ENCODE measurements at regions not wholly inside any gene's neighbourhood (a gene's known extent, or its start where the extent isn't known, plus 50 kb on each side); places are given as distances from the start of the nearest gene placed in this dataset.

DNA sequence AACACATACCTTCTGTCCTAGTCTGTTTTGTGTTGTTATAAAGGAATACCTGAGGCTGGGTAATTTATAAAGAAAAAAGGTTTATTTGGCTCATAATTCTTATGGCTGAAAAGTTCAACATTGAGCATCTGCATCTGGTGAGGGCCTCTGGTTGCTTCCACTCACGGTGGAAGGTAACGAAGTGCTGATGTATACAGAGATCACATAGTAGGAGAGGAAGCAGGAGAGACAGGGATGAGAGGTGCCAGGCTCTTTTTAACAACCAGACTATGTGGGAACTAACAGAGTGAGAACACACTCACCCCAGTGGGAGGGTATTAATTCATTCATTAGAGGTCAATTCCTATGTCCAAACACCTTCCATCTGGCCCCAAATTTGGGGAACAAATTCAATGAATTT is 463.8 kb downstream of the DSC3 start:
- Histone ChIP-seq H3K9ac (no peak overlapping the region), H4K20me1 (ENCODE audit: low read depth) (no peaks in the 10 kb centered on the region), H3K9me3 (ENCODE audit: low read depth) (no peaks in the 10 kb centered on the region), H3K27me3 (no peaks in the 10 kb centered on the region), H3K79me2 (ENCODE audit: low read depth) (no peaks in the 10 kb centered on the region), H2AFZ (replicated peaks) (peak overlapping the region; percentile 0), H3K27ac (no peak overlapping the region), H3K4me3 (no peak overlapping the region), H3F3A (ENCODE audit: low read depth) (no peaks in the 10 kb centered on the region), H3K36me3 (no peaks in the 10 kb centered on the region), H3K4me2 (no peak overlapping the region), H3K4me1 (no peaks in the 10 kb centered on the region)
- TF ChIP-seq, protein P1, sequence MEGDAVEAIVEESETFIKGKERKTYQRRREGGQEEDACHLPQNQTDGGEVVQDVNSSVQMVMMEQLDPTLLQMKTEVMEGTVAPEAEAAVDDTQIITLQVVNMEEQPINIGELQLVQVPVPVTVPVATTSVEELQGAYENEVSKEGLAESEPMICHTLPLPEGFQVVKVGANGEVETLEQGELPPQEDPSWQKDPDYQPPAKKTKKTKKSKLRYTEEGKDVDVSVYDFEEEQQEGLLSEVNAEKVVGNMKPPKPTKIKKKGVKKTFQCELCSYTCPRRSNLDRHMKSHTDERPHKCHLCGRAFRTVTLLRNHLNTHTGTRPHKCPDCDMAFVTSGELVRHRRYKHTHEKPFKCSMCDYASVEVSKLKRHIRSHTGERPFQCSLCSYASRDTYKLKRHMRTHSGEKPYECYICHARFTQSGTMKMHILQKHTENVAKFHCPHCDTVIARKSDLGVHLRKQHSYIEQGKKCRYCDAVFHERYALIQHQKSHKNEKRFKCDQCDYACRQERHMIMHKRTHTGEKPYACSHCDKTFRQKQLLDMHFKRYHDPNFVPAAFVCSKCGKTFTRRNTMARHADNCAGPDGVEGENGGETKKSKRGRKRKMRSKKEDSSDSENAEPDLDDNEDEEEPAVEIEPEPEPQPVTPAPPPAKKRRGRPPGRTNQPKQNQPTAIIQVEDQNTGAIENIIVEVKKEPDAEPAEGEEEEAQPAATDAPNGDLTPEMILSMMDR (IDR thresholded peaks at IDR 0.05) = no peak
- TF ChIP-seq EZH2 (IDR thresholded peaks at IDR 0.05) = no peak
- TF ChIP-seq EZH2phosphoT487 (IDR thresholded peaks at IDR 0.05) = no peak
- Mint-ChIP-seq H3K27ac (no peak overlapping the region), H3K4me3 (no peak overlapping the region), H3K4me1 (no peaks in the 10 kb centered on the region), H3K27me3 (ENCODE audit: insufficient read depth, low read depth) (no peaks in the 10 kb centered on the region), H3K9me3 (no peaks in the 10 kb centered on the region), H3K36me3 (no peaks in the 10 kb centered on the region)
- DNase-seq (ENCODE audit: low spot score) = no peak

DNA sequence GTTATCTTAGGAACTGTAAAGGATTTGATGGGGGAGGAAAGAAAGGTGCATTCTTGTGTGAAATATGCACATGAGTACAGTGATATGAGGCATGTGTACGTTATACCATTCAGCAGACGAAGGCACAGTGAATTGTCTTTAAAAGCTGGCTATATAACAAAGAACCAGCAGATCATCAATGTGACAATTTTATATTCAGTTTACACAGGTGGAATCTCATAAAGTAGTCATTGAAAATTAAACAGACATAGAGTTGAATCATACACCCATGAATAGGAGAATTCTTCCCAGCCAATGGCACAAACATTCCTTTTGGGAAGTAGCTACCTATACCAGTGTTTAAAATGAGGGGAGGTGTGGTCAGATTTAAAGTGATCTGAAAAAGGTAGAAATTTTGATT is 470.3 kb downstream of the DSC3 start:
- Mint-ChIP-seq H3K27ac (no peak overlapping the region), H3K36me3 (no peaks in the 10 kb centered on the region), H3K9me3 (peaks cover 2% of the 10 kb centered on the region), H3K4me1 (no peaks in the 10 kb centered on the region), H3K27me3 (ENCODE audit: insufficient read depth, low read depth) (no peaks in the 10 kb centered on the region), H3K4me3 (no peak overlapping the region)
- Histone ChIP-seq H3K4me1 (no peaks in the 10 kb centered on the region), H3K4me3 (no peak overlapping the region), H4K20me1 (ENCODE audit: low read depth) (no peaks in the 10 kb centered on the region), H3K4me2 (no peak overlapping the region), H3K27me3 (no peaks in the 10 kb centered on the region), H3K27ac (no peak overlapping the region), H3F3A (ENCODE audit: low read depth) (no peaks in the 10 kb centered on the region), H3K36me3 (no peaks in the 10 kb centered on the region), H3K79me2 (ENCODE audit: low read depth) (no peaks in the 10 kb centered on the region), H3K9ac (no peak overlapping the region), H3K9me3 (ENCODE audit: low read depth) (no peaks in the 10 kb centered on the region), H2AFZ (replicated peaks) (no peak overlapping the region)
- TF ChIP-seq EZH2phosphoT487 (IDR thresholded peaks at IDR 0.05) (no peak), EZH2 (IDR thresholded peaks at IDR 0.05) (no peak)
- TF ChIP-seq, protein P1 (IDR thresholded peaks at IDR 0.05) = no peak
- DNase-seq (ENCODE audit: low spot score) = no peak

DNA sequence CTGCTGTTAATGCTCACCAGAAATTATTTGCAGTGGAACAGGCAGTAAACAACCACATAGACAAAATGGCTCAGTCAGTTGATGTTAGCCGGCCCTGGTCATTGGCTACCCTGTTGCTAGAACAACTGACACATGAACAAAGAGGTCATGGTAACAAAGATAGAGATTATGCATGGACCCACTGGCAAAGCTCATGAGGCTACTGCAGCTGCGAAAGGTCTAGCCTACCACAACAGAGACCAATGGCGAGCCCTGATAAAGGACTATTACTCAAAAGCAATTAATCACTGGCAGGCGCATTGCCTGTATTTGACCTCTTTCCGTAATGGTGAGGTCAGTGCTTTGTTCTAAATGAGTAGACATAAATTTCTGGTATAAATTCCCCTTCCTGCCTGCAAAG is 474.2 kb downstream of the DSC3 start:
- Histone ChIP-seq H3K27me3 (no peaks in the 10 kb centered on the region), H3K79me2 (ENCODE audit: low read depth) (no peaks in the 10 kb centered on the region), H3K36me3 (no peaks in the 10 kb centered on the region), H4K20me1 (ENCODE audit: low read depth) (no peaks in the 10 kb centered on the region), H3K4me3 (no peak overlapping the region), H3K4me2 (no peak overlapping the region), H2AFZ (replicated peaks) (no peak overlapping the region), H3K9me3 (ENCODE audit: low read depth) (no peaks in the 10 kb centered on the region), H3F3A (ENCODE audit: low read depth) (no peaks in the 10 kb centered on the region), H3K9ac (no peak overlapping the region), H3K4me1 (peaks cover 1% of the 10 kb centered on the region), H3K27ac (no peak overlapping the region)
- DNase-seq (ENCODE audit: low spot score) = no peak
- TF ChIP-seq, protein P1 (IDR thresholded peaks at IDR 0.05) = no peak
- TF ChIP-seq EZH2phosphoT487 (IDR thresholded peaks at IDR 0.05) (no peak), EZH2 (IDR thresholded peaks at IDR 0.05) (no peak)
- no peaks in the 10 kb centered on the region for H3K27me3 Mint-ChIP-seq (ENCODE audit: insufficient read depth, low read depth)
- H3K9me3 Mint-ChIP-seq = peaks cover 2% of the 10 kb centered on the region
- no peak overlapping the region for H3K4me3 Mint-ChIP-seq
- H3K4me1 Mint-ChIP-seq = peaks cover 2% of the 10 kb centered on the region
- no peaks in the 10 kb centered on the region for H3K36me3 Mint-ChIP-seq
- H3K27ac Mint-ChIP-seq = no peak overlapping the region
